Amygdala (tissue), 56 donors: ENCODE measurements at regions not wholly inside any gene's neighbourhood (a gene's known extent, or its start where the extent isn't known, plus 50 kb on each side); places are given as distances from the start of the nearest gene placed in this dataset.
"Not testable (repeated sequence)": the region's sequence is repeated elsewhere in the genome, so short reads cannot be mapped to it uniquely, and the experiment has no call there.

Experiments
- DNase-seq, 56 donors: peaks; one replicate each; lab custom pipeline; 2025; lab: John Stamatoyannopoulos, UW

DNA sequence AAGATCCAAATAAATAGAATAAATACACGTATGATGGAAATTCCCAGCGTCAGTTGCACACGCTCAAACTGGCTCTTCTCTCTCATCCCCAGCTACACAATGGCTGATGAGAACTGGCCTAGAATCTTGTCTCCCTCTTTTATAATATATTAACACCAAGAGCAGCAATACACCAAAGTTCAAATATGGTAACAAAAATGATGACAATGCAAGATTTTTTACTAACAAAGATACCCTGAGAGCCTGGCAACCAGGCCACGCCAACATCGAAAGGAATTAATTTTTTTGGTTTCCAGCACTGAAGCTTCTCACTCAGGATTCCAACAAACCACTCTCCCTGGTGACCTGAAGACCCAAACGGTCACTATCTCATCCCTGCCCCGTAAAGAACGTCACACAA lies 302.7 kb upstream of the ID2 start:
- DNase-seq = no peak

DNA sequence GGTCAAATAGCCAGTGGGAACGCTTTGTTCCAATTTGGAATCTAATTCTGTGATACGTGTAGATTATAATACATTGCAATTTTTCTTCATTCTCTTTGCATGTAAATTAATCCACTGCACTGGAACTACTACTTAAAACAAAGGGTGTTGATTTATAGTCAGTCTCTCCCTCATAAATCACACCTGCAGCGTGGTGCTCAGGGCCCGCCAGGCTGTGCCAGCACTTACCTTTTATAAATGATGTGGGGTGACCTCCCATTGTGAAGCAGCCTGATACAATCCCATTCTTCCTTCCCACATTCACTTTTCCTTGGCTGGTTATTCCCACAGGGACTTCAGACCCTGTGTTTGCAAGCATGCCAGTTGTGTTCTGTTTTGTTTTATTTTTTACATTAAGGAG lies 302.3 kb upstream of the ID2 start:
- no peak for DNase-seq

DNA sequence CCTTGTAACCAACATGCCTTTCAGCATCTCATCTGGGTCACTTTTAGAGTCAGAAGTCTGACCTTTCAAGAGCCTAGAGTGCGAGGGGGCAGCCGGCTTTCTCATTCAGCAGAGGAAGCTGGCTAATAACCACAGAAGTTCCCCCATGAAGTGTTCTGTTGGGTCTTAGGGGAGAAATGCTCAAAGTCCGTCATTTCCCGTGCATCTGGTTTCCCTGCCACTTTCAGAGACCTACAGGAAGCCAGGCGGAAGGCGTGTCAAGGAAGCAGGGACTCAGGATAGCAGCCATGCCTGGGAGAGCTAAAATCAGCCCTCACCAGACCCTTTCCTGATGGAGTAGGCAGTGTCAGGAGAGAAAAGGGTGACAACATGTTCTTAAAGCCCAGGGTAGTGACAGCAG lies 301.8 kb upstream of the ID2 start:
- DNase-seq = peak in 1 of 56 donors; percentile 5

DNA sequence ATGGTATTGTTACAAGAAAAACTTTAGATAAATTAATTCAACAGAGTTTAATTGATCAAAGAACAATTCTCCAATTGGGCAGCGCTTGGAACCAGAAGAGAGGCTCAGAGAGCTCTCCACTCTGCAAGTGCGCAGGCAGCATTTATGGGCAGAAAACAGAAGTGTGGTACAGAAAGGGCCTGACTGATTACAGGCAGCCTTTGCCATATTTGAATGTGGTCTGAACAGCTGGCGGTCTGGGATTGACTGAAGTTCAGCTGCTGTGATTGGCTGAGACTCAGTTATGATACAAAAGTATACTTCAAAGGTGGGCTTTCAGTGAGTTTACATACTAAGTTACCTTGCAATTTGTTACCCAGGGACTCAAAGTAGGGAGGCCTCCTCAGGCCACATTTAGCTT lies 301.3 kb upstream of the ID2 start:
- DNase-seq = no peak

DNA sequence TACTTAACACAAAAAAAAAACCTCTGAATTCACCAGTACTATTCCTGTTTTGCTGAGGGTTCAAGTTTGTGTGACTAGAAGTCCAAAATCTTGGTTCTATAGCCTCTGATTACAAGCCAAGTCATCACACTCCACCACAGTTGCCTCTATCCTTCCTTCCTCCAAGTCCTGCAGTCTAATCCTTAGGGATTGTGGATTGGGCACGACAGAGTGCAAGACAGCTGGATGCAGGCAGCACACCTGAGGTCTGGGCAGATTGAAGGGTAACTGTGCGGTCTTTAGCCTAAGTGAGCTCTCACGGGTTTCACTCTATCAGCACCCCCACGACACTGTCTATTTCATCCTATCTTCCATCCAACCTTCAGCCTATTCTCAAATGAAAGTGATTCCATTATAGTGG lies 299.4 kb upstream of the ID2 start:
- no peak for DNase-seq

DNA sequence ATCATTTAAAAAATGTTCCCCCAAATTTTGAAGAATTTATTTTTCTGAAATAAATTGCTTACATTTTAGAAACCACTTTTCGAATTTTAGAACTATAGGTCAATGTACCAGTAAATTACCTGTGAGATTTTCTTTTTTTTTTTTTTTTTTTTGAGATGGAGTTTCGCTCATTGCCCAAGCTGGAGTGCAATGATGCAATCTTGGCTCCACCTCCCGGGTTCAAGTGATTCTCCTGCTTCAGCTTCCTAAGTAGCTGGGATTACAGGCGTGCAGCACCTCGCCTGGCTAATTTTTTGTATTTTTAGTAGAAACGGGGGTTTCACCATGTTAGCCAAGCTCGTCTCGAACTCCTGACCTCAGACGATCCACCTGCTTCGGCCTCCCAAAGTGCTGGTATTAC lies 295.1 kb upstream of the ID2 start:
- not testable (repeated sequence) for DNase-seq

DNA sequence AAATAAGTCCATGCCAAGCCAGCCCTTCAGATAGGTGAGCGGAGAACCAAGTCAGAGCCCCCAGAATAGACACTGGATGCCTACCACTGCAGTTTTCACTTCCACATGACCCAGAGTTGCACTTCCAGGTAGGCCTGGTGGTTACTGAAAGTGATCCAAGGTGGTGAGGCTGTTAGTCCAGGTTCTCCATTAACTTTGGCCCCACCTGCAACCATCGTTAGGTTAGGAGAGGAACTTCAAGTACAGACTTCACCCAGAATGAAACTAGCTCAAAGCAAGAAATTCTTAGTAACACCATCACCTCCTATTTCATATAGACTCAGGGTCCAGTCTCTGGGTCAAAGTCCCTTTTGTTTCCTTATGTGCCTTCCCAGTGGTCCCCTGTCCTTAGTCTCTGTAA lies 293.1 kb upstream of the ID2 start:
- no peak for DNase-seq

DNA sequence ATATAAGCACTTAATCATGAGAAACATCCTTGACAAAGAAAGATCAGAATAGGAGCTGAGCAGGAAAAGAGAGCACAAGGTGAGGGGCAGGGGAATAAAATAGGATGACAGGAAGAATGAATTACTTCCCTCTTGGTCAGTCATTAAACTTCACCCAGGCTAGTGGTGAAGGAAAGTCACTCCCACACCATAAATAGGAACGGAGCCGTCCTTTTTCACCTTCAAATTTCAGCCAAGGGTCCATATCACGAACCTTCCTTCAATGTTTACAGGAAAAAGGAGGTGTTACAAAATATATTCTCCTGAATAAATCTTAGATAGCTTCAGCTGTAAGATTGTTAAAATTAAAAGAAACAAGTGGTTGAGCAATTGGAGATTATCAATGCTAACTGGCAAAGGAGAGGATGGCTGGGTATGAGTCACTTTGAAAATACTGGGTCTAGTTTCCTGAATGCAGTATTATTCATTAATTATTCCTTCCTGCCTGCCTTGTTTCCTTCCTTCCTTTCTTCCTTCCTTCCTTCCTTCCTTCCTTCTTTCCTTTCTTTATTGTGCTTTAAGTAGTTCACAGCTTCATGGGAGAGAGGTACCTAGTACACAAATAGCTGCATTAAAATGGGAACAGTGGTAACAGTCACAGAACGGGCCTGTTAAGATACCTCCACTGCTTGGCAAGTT lies 292.3 kb upstream of the ID2 start:
- DNase-seq = no peak

DNA sequence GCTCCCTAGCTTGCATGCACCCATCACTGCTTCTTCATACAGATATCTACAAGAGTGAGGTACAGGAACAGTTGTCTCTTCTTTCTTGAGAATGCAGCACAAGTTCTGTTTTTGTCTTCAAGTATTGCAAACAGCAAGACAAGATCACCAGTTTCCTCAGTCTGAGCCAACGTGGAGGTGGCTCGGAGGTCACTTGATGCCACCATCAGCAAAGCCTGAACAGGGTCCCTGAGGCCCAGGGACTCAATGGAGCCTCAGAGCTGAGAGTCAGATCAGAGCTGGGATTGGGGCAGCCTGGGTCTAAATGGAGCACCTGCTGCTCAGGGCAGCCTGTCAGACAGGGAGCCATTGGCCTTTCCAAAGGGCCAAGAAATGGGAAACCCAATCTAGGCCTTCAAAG lies 290.7 kb upstream of the ID2 start:
- DNase-seq = no peak

DNA sequence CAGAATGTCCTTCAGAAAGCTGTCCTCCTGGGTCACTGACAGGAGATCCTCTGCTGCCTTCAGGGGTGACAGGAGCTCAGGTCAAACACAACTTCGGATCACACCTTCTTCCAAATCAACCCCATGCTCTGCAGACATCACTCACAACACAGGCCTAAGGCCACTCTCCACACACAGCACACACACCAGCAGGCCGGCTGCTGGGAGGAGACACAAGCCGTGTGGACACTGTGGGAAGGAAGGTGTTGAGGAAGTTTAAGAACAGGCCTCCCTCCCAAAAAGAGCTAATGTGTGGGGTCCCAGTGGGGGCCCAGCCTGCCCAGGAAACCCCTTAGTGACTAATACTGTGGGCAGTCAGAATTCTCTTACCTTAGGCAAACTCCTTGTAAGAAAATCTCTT lies 290.3 kb upstream of the ID2 start:
- DNase-seq = no peak

DNA sequence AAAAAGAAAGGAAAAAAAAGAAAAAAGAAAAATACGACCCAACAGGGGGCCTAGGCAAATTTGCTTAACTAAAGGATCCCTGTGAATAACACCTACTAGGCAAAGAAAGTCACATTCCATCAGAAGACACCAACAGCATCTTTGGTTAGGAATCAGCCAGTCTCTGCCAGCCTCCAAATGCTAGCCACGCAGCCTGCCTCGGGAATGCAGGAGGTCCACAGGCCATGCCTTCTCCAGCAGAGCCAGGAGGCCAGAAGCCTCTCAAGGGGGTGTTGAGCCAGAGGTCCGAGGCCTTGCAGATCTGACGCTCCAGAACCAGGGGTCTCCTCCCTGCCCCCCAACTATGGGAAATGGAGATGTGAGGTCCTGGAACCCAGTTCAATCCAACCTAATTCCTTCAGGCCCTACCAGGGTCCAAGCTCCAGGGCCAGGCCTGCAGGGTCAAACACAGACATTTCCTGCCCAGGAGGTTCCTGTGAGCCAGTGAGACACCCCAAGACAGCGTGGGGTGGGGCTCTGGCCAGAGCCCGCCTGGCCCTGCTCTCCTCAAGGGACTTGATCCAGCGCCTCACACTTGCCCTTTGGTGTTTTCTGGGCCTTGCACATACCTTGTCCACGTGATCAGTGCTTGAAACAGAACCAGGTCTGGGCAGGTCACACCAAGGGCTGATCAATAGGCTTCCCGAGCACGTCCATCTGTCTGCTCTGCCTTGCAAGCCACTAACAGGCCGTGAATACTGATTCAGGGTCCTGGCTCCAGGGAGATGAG lies 289.6 kb upstream of the ID2 start:
- DNase-seq = no peak

DNA sequence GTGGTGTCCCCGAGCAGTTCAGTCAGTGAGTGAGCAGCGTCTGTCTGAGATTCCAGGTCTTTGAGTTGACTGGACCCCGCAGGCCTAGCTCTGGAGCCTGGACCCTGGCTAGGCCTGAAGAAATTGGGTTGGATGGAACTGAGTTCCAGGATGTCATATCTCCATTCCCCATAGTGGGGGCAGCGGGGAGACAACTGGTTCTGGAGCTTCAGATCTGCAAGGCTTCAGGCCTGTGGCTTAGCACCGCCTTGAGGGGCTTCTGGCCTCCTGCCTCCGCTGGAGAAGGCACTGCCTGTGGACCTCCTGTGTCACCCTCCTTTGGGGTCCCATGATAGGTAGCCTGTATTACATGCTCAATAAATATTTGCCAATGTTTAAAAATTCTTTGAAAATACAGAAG lies 288.4 kb upstream of the ID2 start:
- no peak for DNase-seq

DNA sequence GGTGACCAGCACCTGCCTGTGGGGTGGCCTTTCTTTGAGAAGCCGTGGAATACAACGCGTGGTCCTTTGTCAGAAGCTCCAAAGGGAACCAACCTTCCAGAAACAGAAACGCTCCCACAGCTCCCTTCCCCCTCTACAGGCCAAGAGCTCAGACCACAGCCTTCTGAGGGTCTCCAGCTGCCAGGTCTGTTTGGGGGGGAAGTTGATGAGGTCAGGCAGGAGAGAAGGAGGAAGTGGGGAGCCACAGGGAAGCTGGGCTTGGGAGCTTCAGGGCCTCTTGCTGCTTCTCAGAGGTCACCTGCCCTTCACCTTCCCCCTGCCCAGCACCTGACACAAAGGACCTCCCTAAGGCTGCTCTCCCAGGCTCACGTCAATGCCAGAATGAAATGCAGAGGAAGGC lies 287.7 kb upstream of the ID2 start:
- DNase-seq = peak in 1 of 56 donors; percentile 11

DNA sequence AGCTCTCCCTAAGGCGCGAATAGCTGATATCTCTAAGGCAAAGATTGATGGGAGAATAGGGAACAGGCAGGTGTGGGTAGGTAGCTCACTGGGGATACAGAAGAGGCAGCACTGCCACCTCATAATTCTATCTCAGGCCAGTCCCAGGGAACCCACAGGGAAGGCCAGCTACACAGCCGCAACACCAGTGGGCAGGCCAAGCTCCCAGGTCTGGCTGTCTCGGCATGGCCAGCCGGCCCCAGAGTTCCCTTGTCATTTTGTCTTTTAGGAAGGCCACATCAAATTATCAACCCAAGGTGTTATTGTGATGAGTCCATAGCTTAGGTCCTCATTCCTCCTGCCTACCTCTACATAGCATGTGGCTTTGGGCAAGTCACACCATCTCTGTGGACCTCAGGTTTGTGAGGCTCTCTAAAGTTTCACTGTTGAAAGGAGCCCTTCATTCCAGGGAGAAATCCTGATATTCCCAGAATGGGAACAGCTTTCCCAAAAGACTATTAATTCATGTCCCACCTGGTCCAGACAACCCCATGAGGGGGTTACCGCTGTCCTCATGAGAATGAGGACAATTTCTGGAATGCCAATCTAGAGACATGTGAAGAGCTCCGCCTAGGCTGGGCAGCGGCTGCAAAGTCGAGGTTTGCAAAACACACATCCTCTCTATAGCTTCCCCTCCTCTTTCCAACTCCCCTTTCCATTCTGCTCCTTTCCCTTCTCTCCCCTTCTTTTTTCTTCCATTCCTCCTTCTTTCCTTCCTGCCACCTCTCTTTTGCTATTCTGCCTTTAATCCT lies 287.1 kb upstream of the ID2 start:
- DNase-seq = no peak

DNA sequence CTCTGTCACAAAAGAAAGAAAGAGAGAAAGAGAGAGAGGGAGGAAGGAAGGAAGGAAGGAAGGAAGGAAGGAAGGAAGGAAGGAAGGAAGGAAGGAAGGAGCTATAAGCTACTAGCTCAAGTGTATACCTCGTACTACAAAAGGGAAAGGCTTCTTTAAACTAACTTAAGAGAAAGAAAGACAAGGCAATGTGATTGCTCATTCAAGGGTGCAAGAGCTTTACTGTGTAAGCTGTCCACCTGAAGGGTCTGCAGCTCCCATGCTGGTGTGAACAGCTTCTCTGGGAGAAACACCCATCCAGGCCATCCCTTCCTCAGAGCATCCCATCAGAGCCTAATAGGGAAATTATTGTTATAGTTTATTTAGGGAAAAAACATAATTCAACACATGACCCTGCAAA lies 286.1 kb upstream of the ID2 start:
- no peak for DNase-seq

DNA sequence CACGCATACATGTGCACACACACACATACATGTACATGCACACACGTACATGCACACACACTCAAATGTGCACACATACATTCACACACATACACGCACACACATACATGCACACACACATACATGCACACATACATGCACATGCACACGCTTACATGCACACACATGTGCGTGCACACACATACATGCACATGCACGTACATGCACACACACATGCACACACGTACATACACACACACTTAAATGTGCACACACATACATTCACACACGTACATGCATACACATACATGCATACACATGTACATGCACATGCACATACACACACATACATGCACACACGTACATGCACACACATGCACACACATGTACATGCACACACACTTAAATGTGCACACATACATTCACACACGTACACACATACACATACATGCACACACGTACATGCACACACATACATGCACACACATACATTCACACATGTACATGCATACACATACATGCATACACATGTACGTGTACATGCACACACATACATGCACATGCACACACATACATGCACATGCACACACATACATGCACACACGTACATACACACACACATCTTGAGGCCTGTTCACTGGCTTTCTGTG lies 283.7 kb upstream of the ID2 start:
- DNase-seq = no peak

DNA sequence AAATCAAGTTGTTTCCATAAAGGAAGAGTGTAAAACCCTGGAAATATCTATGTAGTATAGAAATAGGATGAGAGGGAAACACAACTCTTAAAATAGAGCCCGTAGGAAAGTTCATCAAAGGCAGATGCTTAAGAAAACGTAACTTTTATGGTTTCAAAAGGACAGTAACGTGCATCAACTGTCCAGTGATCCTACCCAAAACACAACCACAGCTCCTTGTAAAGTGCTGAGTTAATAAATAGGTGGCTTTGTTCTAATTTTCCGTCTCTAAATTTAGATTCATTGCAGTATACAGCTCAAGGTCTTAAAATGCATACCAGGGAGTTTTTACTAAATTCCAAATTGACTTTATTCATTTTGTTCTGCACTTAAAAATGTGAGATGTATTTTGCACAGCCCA lies 282.1 kb upstream of the ID2 start:
- no peak for DNase-seq

DNA sequence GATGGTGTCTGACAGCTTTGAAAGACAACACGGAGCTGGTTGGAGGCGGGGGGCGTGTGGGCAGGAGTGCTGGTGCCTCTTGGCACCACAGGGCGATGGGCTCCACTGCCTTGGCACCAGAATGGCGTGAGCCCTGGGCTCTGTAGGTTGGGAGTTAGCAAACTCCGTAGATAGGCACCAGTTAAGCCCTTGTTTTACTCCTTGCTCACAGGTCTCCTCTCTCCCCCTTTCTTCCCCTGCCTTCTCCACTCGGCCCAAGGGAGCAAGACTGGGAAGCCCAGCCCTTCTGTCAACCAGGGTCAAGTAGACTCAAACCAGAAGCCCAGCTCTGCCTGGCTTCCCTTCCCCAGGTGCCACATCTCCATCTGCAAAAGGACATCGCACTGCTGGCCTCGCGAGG lies 281.7 kb upstream of the ID2 start:
- DNase-seq = no peak

DNA sequence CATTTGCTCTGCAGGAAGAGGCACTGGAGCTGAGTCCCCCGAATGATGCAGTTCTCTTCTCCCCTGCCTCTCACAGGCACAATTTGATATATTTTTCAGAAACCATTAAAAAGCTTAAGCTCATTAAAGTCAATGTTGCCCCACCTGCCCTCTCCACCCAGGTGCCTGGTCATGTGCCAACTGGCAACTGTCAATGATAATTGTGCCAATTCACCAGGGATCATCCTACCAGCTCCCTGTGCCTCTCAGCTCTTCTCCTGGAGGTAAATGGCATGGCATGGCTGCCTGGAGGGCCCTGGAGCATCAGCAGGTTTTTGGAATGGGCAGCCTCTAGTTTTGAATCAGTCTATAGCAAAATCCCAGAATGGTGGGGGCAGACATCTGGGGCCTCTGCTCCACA lies 279.6 kb upstream of the ID2 start:
- DNase-seq = no peak

DNA sequence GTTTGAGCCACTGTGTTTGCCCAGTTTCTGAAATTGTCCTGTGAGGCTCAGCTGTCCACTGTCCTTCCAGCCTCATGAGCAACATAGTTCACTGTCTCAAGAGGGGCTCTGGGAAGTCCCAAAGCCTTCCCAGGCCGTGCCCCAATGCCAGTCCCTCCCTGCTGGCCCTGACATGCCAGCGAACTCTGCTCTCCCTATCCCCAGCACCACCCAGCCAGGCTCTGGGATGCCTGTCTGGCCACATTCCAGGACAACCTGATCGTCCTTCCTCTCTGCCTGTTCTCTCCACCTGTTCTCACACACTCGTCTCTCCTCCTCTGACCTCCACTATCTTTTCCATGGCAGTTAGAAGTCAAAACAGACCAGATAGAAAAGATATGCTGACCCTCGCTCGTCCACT lies 278.0 kb upstream of the ID2 start:
- no peak for DNase-seq

DNA sequence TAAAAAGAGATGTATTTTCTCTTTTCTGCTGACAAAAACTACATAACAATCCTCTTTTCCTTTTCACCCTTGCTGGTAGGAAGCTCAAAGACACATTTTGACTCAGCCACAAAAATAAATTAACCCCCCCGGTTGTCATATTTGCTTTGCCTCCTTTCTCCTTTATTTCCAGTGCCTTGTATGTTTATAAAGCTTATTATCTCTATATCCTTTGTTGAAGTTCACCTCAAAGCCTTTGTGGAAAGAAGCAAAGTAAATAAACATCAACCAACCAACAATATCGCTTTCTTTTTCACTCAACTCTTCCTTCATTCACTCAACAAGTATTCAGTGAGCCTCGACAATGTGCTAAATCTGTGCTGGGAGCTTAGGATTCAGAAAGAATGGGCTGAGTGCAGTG lies 276.5 kb upstream of the ID2 start:
- DNase-seq = no peak
